ENCODE measurements at regions not wholly inside any gene's neighbourhood (a gene's known extent, or its start where the extent isn't known, plus 50 kb on each side); places are given as distances from the start of the nearest gene placed in this dataset.

- H3K27me3 ChIP-seq (ENCODE audit: control insufficient read depth in 4 of 4, insufficient read depth in 4 of 4, low read length in 3 of 4) = no peaks in the 10 kb centered on the region
- H3K9ac ChIP-seq (ENCODE audit: low read depth in 1 of 2, low read length in 2 of 2) = no peak overlapping the region
- no peaks in the 10 kb centered on the region for H3K4me1 ChIP-seq (ENCODE audit: control insufficient read depth in 4 of 4, insufficient read depth in 4 of 4, low read length in 3 of 4)
- WGBS = 73% methylated on average over 19 of the region's 19 CpGs
- H3K27ac ChIP-seq (ENCODE audit: low read depth in 1 of 2, low read length in 2 of 2) = no peak overlapping the region
- no peaks in the 10 kb centered on the region for H3K9me3 ChIP-seq (ENCODE audit: control insufficient read depth in 4 of 4, low read length in 3 of 4)
- no peaks in the 10 kb centered on the region for H3K36me3 ChIP-seq (ENCODE audit: control insufficient read depth in 4 of 4, insufficient read depth in 3 of 4, low read depth in 1 of 4, low read length in 3 of 4)
- H3K4me3 ChIP-seq (ENCODE audit: low read depth in 1 of 3, low read length in 3 of 3) = no peak overlapping the region
- DNase-seq (ENCODE audit: low spot score) = no peak
- no peak for TF ChIP-seq EGR1 (IDR thresholded peaks at IDR 0.05; ENCODE audit: low read depth in 2 of 2)
- TF ChIP-seq JUND (IDR thresholded peaks at IDR 0.05) = no peak
- TF ChIP-seq CTCF (IDR thresholded peaks at IDR 0.05; ENCODE audit: low read depth, low read length, missing input control) = no peak
- no peak for TF ChIP-seq GABPA (IDR thresholded peaks at IDR 0.05 in 1 of 2, conservative IDR thresholded peaks at IDR 0.05 in 1 of 2)
- no peak for TF ChIP-seq MAX (IDR thresholded peaks at IDR 0.05)
- no peak for TF ChIP-seq SP1 (IDR thresholded peaks at IDR 0.05)
- TF ChIP-seq HNF4G (IDR thresholded peaks at IDR 0.05) = no peak
- no peak for TF ChIP-seq RAD21 (IDR thresholded peaks at IDR 0.05)
- TF ChIP-seq REST (IDR thresholded peaks at IDR 0.05) = no peak
- TF ChIP-seq ZBTB33 (IDR thresholded peaks at IDR 0.05) = no peak
- no peak for TF ChIP-seq HNF4A (conservative IDR thresholded peaks at IDR 0.05)
- TF ChIP-seq RXRA (IDR thresholded peaks at IDR 0.05) = no peak
- TF ChIP-seq YY1 (IDR thresholded peaks at IDR 0.05) = no peak
- no peak for TF ChIP-seq ATF3 (IDR thresholded peaks at IDR 0.05)
- TF ChIP-seq TAF1 (conservative IDR thresholded peaks at IDR 0.05) = no peak
- TF ChIP-seq FOXA1 (IDR thresholded peaks at IDR 0.05) = no peak
Observed at GRCh38 chr18:46302528-46303485, 198.6 kb downstream of the HAUS1 start.

Data from liver (tissue), 8 donors.